ENCODE measurements at regions not wholly inside any gene's neighbourhood (a gene's known extent, or its start where the extent isn't known, plus 50 kb on each side); places are given as distances from the start of the nearest gene placed in this dataset.

DNA sequence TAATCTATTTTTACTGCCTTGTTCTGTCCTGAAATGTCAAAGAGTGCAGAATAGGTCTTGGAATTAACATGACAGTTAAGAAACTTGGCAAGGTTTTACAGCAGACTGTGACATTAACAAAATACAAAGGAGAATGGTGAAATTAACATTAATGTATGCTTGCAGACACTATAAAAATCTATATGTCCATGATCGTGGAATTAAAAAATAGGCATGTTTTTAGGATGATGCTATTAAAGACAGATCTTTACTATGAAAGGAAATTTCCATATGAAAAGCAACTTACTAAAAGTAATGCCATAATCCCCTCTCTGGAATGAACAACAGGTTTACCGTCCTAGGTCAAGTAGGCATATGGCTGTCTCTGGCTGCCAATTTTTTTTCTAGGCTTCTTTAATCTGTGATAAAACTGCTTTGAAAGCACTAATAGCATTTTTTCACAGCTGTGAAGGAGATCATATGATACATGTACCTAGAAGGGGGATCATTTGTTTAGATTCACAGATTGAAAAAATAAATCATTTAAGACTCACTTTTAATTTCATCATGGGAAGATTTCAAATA, 291.5 kb downstream of the ZNF536 start:
- TF ChIP-seq POLR2A (IDR thresholded peaks at IDR 0.05; ENCODE audit: low read length) (no peak), RNF2 (IDR thresholded peaks at IDR 0.05; ENCODE audit: borderline replicate concordance, low read depth) (no peak), ESRRA (IDR thresholded peaks at IDR 0.05; ENCODE audit: borderline replicate concordance, low read length) (no peak), RAD21 (conservative IDR thresholded peaks at IDR 0.05 in 1 of 2, IDR thresholded peaks at IDR 0.05 in 1 of 2) (no peak), CBX2 (IDR thresholded peaks at IDR 0.05; ENCODE audit: borderline replicate concordance, low read depth) (no peak), RCOR1 (IDR thresholded peaks at IDR 0.05; ENCODE audit: low read depth, low read length) (no peak), EP300 (IDR thresholded peaks at IDR 0.05) (no peak), ZC3H11A (IDR thresholded peaks at IDR 0.05) (no peak), NFE2L2 (conservative IDR thresholded peaks at IDR 0.05; ENCODE audit: low read length) (no peak)
- TF ChIP-seq, protein P1, sequence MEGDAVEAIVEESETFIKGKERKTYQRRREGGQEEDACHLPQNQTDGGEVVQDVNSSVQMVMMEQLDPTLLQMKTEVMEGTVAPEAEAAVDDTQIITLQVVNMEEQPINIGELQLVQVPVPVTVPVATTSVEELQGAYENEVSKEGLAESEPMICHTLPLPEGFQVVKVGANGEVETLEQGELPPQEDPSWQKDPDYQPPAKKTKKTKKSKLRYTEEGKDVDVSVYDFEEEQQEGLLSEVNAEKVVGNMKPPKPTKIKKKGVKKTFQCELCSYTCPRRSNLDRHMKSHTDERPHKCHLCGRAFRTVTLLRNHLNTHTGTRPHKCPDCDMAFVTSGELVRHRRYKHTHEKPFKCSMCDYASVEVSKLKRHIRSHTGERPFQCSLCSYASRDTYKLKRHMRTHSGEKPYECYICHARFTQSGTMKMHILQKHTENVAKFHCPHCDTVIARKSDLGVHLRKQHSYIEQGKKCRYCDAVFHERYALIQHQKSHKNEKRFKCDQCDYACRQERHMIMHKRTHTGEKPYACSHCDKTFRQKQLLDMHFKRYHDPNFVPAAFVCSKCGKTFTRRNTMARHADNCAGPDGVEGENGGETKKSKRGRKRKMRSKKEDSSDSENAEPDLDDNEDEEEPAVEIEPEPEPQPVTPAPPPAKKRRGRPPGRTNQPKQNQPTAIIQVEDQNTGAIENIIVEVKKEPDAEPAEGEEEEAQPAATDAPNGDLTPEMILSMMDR (IDR thresholded peaks at IDR 0.05) = no peak
- TF ChIP-seq, protein P2, sequence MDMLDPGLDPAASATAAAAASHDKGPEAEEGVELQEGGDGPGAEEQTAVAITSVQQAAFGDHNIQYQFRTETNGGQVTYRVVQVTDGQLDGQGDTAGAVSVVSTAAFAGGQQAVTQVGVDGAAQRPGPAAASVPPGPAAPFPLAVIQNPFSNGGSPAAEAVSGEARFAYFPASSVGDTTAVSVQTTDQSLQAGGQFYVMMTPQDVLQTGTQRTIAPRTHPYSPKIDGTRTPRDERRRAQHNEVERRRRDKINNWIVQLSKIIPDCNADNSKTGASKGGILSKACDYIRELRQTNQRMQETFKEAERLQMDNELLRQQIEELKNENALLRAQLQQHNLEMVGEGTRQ (IDR thresholded peaks at IDR 0.05) = no peak
- TF ChIP-seq, protein P3, sequence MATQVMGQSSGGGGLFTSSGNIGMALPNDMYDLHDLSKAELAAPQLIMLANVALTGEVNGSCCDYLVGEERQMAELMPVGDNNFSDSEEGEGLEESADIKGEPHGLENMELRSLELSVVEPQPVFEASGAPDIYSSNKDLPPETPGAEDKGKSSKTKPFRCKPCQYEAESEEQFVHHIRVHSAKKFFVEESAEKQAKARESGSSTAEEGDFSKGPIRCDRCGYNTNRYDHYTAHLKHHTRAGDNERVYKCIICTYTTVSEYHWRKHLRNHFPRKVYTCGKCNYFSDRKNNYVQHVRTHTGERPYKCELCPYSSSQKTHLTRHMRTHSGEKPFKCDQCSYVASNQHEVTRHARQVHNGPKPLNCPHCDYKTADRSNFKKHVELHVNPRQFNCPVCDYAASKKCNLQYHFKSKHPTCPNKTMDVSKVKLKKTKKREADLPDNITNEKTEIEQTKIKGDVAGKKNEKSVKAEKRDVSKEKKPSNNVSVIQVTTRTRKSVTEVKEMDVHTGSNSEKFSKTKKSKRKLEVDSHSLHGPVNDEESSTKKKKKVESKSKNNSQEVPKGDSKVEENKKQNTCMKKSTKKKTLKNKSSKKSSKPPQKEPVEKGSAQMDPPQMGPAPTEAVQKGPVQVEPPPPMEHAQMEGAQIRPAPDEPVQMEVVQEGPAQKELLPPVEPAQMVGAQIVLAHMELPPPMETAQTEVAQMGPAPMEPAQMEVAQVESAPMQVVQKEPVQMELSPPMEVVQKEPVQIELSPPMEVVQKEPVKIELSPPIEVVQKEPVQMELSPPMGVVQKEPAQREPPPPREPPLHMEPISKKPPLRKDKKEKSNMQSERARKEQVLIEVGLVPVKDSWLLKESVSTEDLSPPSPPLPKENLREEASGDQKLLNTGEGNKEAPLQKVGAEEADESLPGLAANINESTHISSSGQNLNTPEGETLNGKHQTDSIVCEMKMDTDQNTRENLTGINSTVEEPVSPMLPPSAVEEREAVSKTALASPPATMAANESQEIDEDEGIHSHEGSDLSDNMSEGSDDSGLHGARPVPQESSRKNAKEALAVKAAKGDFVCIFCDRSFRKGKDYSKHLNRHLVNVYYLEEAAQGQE (IDR thresholded peaks at IDR 0.05) = no peak
